GM12864 (cell line): ENCODE measurements at regions not wholly inside any gene's neighbourhood (a gene's known extent, or its start where the extent isn't known, plus 50 kb on each side); places are given as distances from the start of the nearest gene placed in this dataset.
"Not testable (repeated sequence)": the region's sequence is repeated elsewhere in the genome, so short reads cannot be mapped to it uniquely, and the experiment has no call there.

ENCODE experiments used
- DNase-seq: peaks from one replicate; pipeline ENCODE4 v3.0.0-alpha.2; 2011; ENCODE audit warnings: low read depth
- H3K4me3 ChIP-seq: 2 replicates; pipeline ENCODE4 v1.5.1; 2011; ENCODE audit warnings: mild to moderate bottlenecking, low read depth, low read length, control low read depth
- TF ChIP-seq, protein P1 (sequence below): IDR thresholded peaks from 2 replicates; pipeline ENCODE4 v1.5.1; 2011; ENCODE audit warnings: low read depth, mild to moderate bottlenecking, moderate library complexity, low read length, control low read depth, inconsistent platforms; ENCODE audit errors: missing control alignments

DNA sequence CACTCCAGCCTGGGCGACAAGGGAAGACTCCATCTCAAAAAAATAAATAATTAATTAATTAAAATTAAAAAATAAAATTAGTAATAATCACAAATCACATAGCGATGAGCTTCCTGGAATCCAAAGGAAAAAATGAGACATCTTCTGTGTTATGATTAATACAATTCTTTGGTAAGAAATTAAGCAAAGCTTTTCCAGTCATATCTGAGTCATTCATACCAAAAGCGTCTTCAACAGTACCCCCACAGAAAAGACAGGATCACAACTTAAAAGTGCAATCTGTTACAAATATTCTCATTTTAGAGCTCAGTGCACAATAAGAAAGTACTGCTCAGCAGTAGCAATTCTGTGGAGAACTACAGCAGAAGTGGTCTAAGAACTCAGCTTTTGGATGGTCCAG, 168.5 kb upstream of the MXRA5 start:
- TF ChIP-seq, protein P1, sequence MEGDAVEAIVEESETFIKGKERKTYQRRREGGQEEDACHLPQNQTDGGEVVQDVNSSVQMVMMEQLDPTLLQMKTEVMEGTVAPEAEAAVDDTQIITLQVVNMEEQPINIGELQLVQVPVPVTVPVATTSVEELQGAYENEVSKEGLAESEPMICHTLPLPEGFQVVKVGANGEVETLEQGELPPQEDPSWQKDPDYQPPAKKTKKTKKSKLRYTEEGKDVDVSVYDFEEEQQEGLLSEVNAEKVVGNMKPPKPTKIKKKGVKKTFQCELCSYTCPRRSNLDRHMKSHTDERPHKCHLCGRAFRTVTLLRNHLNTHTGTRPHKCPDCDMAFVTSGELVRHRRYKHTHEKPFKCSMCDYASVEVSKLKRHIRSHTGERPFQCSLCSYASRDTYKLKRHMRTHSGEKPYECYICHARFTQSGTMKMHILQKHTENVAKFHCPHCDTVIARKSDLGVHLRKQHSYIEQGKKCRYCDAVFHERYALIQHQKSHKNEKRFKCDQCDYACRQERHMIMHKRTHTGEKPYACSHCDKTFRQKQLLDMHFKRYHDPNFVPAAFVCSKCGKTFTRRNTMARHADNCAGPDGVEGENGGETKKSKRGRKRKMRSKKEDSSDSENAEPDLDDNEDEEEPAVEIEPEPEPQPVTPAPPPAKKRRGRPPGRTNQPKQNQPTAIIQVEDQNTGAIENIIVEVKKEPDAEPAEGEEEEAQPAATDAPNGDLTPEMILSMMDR: no peak
- no peak overlapping the region for H3K4me3 ChIP-seq
- no peak for DNase-seq

DNA sequence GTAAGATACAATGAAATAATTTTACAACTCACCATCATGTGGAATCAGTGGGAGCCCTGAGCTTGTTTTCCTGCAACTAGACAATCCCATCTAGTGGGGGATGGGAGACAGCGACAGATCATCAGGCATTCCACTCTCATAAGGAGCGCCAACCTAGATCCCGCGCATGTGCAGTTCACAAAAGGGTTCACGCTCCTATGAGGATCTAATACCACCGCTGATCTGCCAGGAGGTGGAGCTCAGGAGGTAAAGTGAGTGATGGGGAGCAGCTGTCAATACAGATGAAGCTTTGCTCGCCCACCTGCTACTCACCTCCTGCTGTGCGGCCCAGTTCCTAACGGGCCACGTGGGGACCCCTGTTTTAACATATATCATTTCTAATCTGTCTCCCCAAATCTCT, 165.7 kb upstream of the MXRA5 start:
- H3K4me3 ChIP-seq, DNase-seq: not testable (repeated sequence)

DNA sequence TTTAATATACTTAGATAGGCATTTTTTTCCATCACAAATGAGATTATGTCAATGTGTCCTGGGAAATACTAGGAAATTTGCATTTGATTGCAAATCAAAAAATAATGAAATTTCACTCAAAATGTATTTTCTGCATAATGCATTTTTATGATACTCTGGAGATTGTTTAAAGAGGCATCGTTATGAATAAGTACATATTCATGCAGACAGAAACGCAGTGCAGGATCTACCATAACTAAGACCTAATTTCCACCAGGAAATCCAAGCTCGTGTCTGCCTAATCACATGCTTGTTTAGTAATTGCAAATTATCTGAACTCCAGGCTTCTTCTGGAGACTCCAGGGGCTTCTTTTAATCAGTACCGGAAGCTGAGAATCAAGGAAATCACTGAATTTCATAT, 163.5 kb upstream of the MXRA5 start:
- no peak for DNase-seq
- TF ChIP-seq, protein P1: no peak
- H3K4me3 ChIP-seq: no peak overlapping the region

DNA sequence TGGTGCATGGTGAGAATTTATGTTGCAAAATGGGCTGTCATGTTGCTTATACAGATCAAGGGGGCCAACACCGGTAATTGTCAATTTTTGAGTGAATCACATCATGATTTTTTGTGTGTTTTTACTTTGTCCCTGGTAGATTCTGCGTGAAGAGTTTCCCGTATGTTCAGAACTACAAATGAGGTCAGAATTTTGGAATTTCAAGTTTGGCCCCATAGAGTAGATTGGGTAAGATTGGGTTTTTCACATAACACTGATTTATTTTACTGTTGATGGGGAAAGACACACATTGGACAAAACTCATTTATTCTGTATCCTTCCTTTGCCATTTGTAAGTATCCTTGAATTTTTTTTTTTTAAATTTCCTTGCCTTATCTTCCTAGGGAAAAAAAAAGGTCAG, 158.5 kb upstream of the MXRA5 start:
- TF ChIP-seq, protein P1: no peak
- DNase-seq: no peak
- no peak overlapping the region for H3K4me3 ChIP-seq

DNA sequence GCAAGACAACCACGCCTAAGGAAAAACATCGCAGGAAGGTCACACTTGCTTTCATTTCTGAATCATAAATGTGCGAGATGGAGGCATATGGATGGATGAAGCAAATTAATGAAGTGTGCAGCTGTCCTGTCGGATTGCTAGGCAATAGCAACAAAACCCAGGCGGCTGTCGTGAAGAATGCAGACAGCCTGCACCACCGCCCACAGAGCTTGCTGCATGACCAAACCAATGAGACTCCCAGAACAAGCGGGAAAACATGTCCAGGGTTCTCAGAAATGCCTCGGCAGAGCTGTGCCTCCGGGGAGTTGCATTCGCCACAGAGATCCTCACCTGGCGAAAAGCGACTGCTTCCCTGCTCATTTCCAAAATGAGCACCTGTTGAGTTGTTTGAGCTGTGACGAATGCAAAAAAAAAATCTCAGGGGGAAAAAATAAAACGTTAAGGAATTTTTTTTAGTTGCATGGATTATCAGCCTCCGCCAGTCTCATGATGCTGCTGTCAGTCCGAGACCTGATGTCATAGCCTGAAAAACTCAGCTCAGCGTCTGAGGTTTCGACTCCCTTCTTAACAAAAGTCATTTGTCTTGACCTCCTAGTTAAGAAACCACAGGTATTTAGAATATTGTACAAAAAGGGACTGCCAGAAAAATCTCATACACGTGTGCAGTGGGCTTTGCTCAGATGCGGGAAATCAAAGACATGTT, 155.5 kb upstream of the MXRA5 start:
- H3K4me3 ChIP-seq: no peak overlapping the region
- no peak for DNase-seq
- TF ChIP-seq, protein P1: no peak

DNA sequence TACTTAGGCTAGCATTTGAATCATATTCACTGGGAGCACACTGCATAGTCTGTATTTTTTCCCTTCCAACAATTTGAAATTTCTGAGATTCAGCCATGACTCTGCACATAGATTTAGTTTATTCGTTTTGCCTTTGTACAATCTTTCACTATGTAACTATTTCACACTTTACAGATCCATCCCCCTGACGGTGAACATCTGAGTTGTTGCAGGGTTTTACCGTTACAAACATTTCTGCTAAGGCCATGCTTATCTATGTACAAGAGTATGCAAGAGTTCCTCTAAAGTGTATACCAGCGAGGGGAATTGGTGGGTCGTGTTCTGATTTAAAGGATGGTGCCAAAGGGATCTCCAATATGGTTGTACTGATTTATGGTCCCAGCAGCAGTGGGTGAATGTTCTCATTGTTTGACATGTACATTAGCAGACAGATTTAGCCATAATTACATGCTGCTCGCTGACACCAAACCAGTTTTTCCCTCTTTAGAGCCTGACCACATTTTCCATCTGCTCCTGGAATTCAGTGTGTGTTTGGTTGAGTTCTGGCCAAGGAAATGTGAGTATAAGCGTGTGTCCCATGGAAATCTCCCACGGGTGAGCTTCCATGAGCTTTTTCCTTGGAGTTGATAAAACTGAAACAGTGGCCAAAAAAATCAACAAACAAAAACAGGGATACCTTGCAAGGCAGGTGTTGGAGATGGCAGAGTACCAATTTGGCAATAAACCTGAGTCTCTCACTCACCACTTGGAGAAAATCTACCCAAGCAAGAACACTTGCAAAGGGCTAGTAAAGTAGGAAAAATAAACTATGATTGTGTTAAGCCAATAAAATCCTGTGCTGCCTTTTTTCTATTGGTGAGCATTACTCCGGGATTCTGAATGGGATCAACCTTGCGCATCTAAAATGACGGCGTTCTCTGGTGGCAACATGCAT, 149.7 kb upstream of the MXRA5 start:
- DNase-seq, H3K4me3 ChIP-seq: not testable (repeated sequence)

DNA sequence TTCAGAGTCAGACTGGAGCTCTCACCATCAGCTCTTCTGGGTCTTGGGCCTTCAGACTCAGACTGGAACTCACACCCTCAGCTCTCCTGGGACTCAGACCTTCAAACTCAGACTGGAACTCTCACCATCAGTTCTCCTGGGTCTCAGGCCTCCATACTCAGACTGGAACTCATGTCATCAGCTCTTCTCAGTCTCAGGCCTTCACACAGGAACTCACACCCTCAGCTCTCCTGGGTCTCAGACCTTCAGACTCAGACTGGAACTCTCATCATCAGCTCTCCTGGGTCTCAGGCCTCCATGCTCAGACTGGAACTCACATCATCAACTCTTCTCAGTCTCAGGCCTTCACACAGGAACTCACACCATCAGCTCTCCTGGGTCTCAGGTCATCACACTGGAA, 147.2 kb upstream of the MXRA5 start:
- DNase-seq: no peak
- TF ChIP-seq, protein P1: no peak
- no peak overlapping the region for H3K4me3 ChIP-seq

DNA sequence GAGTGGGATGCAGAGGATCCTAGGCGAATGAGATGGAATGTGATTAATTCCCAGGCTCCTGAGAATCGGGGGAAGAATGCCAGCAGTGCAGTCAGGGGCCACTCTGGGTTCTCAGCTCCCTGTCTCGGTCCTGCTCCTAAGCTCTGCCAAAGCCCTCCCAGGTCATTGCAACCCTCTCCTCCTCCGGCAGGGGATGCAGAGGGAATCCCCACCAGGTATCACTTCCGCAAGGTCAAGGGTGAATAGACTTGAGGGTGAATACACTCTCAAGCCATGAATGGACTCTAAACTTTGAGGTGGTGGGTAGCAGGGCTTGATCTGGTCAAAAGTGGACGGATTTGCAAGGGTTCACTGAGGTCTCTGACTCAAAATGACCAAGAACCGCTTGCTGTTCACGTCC, 139.3 kb upstream of the MXRA5 start:
- no peak for DNase-seq
- TF ChIP-seq, protein P1: no peak
- H3K4me3 ChIP-seq: no peak overlapping the region
